ENCODE measurements at regions not wholly inside any gene's neighbourhood (a gene's known extent, or its start where the extent isn't known, plus 50 kb on each side); places are given as distances from the start of the nearest gene placed in this dataset.
A peak's percentile ranks its signal among the peaks of the same experiment; 100 is the strongest.

GRCh38 chr12:30427555-30427954 is 268.1 kb downstream of the IPO8 start:
- intact Hi-C loops (cut with DNase I; ENCODE audit: low total_unique reads): no loop called here
- H3K4me3 ChIP-seq (ENCODE audit: low read depth, poor library complexity, severe bottlenecking): no peak overlapping the region
- DNase-seq (ENCODE audit: low spot score in 2 of 2): no peak
- TF ChIP-seq, protein P1, sequence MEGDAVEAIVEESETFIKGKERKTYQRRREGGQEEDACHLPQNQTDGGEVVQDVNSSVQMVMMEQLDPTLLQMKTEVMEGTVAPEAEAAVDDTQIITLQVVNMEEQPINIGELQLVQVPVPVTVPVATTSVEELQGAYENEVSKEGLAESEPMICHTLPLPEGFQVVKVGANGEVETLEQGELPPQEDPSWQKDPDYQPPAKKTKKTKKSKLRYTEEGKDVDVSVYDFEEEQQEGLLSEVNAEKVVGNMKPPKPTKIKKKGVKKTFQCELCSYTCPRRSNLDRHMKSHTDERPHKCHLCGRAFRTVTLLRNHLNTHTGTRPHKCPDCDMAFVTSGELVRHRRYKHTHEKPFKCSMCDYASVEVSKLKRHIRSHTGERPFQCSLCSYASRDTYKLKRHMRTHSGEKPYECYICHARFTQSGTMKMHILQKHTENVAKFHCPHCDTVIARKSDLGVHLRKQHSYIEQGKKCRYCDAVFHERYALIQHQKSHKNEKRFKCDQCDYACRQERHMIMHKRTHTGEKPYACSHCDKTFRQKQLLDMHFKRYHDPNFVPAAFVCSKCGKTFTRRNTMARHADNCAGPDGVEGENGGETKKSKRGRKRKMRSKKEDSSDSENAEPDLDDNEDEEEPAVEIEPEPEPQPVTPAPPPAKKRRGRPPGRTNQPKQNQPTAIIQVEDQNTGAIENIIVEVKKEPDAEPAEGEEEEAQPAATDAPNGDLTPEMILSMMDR (IDR thresholded peaks at IDR 0.05): no peak
- TF ChIP-seq POLR2A (IDR thresholded peaks at IDR 0.05): no peak
- WGBS, 2 donors: 68 to 72% methylated on average over 1 of the region's 1 CpG

- 76 to 90% methylated on average over 3 of the region's 3 CpGs for WGBS, 2 donors
- DNase-seq (ENCODE audit: low spot score in 2 of 2): no peak
- TF ChIP-seq, protein P1 (IDR thresholded peaks at IDR 0.05): no peak
- H3K4me3 ChIP-seq (ENCODE audit: low read depth, poor library complexity, severe bottlenecking): no peak overlapping the region
- intact Hi-C loops (cut with DNase I; ENCODE audit: low total_unique reads): no loop called here
These were observed 270.2 kb downstream of the IPO8 start for GRCh38 chr12:30425445-30425844.

GRCh38 chr12:30423330-30423729 is 272.3 kb downstream of the IPO8 start:
- TF ChIP-seq, protein P1 (IDR thresholded peaks at IDR 0.05): no peak
- no peak for TF ChIP-seq POLR2A (IDR thresholded peaks at IDR 0.05)
- H3K4me3 ChIP-seq (ENCODE audit: low read depth, poor library complexity, severe bottlenecking): no peak overlapping the region
- WGBS, 2 donors: 85 to 88% methylated on average over 5 of the region's 5 CpGs
- intact Hi-C loops (cut with DNase I; ENCODE audit: low total_unique reads): no loop called here
- no peak for DNase-seq (ENCODE audit: low spot score in 2 of 2)

DNA sequence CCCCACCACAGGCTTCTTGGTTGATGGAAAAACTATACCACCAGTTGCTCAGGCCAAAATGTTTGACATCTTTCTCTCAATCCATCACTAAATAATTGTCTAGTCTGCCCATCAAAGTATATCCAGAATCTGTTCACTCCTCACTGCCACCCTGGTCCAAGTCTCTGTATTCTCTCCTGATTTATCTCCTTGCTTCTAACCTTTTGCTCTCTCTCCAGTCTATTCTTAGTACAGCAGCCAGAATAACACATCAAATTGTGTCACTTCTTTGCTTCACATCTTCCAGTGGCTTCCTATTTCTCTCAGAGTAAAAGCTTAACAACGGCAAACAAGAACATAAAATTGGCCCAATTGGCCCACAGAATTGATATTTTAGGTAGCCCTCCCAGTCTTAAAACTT is 272.8 kb downstream of the IPO8 start:
- no peak overlapping the region for H3K4me3 ChIP-seq (ENCODE audit: low read depth, poor library complexity, severe bottlenecking)
- 74 to 92% methylated on average over 1 of the region's 1 CpG for WGBS, 2 donors
- intact Hi-C loops (cut with DNase I; ENCODE audit: low total_unique reads): no loop called here
- no peak for DNase-seq (ENCODE audit: low spot score in 2 of 2)
- TF ChIP-seq POLR2A (IDR thresholded peaks at IDR 0.05): no peak
- TF ChIP-seq, protein P1 (IDR thresholded peaks at IDR 0.05): no peak

- no peak for DNase-seq (ENCODE audit: low spot score in 2 of 2)
- no peak overlapping the region for H3K4me3 ChIP-seq (ENCODE audit: low read depth, poor library complexity, severe bottlenecking)
- TF ChIP-seq, protein P1 (IDR thresholded peaks at IDR 0.05): no peak
- no peak for TF ChIP-seq POLR2A (IDR thresholded peaks at IDR 0.05)
- WGBS, 2 donors: 77 to 78% methylated on average over 3 of the region's 3 CpGs
- intact Hi-C loops (cut with DNase I; ENCODE audit: low total_unique reads): no loop called here
These were observed 275.1 kb downstream of the IPO8 start for GRCh38 chr12:30420561-30420960.

DNA sequence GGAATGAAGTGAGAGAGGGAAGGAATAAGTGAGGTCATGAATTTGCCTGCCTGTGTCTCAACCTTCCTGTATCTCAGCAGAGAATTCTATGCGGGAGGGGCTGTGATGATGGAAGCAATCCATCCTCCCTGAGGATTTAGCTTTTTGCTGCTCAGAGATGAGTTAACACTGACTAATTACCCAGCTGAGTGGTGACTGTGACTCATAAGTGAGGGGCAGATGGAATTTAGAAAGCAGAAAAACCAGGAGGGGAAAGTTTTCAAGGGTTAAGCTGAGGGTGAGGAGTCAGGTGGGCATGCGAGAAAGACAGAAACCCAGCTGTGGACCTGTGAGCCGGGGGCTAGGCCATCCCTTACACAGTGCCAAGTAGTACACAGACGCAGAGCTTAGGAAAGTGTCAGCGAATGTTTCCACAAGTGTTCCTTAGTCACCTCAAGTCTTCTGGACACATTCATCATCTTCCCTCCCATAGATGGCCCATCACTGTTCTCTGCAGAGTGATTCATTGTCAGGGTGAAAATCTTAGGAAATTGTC is 277.9 kb downstream of the IPO8 start:
- WGBS, 2 donors: 67 to 71% methylated on average over 5 of the region's 5 CpGs
- H3K4me3 ChIP-seq (ENCODE audit: low read depth, poor library complexity, severe bottlenecking): no peak overlapping the region
- intact Hi-C loops (cut with DNase I; ENCODE audit: low total_unique reads): no loop called here
- no peak for TF ChIP-seq POLR2A (IDR thresholded peaks at IDR 0.05)
- TF ChIP-seq, protein P1 (IDR thresholded peaks at IDR 0.05): no peak
- peak in 1 of 2 donors; percentile 63 for DNase-seq (ENCODE audit: low spot score in 2 of 2)
